VCaP (cell line): ENCODE measurements at regions not wholly inside any gene's neighbourhood (a gene's known extent, or its start where the extent isn't known, plus 50 kb on each side); places are given as distances from the start of the nearest gene placed in this dataset.

Experiments used
- H3K27ac ChIP-seq: fragments of 450-650 bp; 2 replicates; pipeline ENCODE4 v1.5.1; 2017
- TF ChIP-seq, protein P1 (sequence below): fragments of 450-650 bp; conservative IDR thresholded peaks from 2 replicates; pipeline ENCODE4 v1.5.1; 2017; ENCODE audit warnings: mild to moderate bottlenecking, moderate library complexity

DNA sequence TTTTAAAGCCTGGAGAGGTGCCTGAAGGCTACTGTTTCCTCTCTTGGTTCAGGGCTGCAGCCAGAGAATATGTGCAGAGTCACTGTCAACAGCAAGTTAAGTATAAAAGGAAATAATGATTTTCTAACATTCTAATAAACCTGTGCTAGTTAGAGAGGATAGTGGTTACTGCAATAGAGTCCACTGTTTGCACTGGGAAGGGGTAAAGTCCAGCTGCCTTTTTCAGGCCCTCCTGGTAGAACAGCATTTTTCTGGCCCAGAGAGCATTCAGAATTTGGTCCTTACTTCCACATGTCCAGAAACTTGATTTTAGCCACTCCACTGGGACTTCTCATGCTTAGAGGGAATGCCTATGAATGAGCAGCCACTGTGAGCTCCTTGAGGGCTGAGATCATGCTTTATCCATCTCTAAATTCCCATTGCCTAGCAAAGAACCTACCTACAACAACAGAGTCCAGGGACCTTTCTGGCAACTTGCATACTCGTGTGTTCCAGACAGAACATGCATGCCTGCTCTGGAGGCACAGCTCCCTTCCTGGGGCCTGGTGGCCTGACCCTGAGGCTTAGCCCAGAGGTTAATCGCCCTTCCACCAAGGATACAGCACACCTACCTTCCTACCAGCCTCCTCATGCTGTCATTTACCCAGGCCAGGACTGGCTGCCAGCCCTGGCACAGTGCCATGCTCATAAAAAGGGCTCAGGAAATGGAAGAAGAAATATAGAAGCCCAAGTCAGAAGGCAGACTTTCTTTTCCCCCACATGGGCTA, 50.3 kb upstream of the ATP13A3 start:
- H3K27ac ChIP-seq = peak overlapping the region; percentile 96
- TF ChIP-seq, protein P1, sequence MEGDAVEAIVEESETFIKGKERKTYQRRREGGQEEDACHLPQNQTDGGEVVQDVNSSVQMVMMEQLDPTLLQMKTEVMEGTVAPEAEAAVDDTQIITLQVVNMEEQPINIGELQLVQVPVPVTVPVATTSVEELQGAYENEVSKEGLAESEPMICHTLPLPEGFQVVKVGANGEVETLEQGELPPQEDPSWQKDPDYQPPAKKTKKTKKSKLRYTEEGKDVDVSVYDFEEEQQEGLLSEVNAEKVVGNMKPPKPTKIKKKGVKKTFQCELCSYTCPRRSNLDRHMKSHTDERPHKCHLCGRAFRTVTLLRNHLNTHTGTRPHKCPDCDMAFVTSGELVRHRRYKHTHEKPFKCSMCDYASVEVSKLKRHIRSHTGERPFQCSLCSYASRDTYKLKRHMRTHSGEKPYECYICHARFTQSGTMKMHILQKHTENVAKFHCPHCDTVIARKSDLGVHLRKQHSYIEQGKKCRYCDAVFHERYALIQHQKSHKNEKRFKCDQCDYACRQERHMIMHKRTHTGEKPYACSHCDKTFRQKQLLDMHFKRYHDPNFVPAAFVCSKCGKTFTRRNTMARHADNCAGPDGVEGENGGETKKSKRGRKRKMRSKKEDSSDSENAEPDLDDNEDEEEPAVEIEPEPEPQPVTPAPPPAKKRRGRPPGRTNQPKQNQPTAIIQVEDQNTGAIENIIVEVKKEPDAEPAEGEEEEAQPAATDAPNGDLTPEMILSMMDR = no peak
